ENCODE measurements at regions not wholly inside any gene's neighbourhood (a gene's known extent, or its start where the extent isn't known, plus 50 kb on each side); places are given as distances from the start of the nearest gene placed in this dataset.
A peak's percentile ranks its signal among the peaks of the same experiment; 100 is the strongest.

- H3K27ac ChIP-seq (replicated peaks) = peak overlapping the region; percentile 59
- intact Hi-C loops (cut with micrococcal nuclease) = no loop called here
- no peaks in the 10 kb centered on the region for H3K9me3 ChIP-seq (replicated peaks)
- no peak for DNase-seq
- H3K4me1 ChIP-seq = peaks cover 5% of the 10 kb centered on the region
- no peaks in the 10 kb centered on the region for H3K27me3 ChIP-seq (ENCODE audit: low read depth)
- H3K4me3 ChIP-seq = no peak overlapping the region
- TF ChIP-seq, protein P1, sequence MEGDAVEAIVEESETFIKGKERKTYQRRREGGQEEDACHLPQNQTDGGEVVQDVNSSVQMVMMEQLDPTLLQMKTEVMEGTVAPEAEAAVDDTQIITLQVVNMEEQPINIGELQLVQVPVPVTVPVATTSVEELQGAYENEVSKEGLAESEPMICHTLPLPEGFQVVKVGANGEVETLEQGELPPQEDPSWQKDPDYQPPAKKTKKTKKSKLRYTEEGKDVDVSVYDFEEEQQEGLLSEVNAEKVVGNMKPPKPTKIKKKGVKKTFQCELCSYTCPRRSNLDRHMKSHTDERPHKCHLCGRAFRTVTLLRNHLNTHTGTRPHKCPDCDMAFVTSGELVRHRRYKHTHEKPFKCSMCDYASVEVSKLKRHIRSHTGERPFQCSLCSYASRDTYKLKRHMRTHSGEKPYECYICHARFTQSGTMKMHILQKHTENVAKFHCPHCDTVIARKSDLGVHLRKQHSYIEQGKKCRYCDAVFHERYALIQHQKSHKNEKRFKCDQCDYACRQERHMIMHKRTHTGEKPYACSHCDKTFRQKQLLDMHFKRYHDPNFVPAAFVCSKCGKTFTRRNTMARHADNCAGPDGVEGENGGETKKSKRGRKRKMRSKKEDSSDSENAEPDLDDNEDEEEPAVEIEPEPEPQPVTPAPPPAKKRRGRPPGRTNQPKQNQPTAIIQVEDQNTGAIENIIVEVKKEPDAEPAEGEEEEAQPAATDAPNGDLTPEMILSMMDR (IDR thresholded peaks at IDR 0.05; ENCODE audit: borderline replicate concordance) = no peak
- no peaks in the 10 kb centered on the region for H3K36me3 ChIP-seq
Measured at GRCh38 chr20:50260479-50261221, 70.0 kb downstream of the CEBPB start.

GRCh38 chr20:50261471-50262212, 71.0 kb downstream of the CEBPB start:
- Histone ChIP-seq H3K36me3 (no peaks in the 10 kb centered on the region), H3K27me3 (ENCODE audit: low read depth) (no peaks in the 10 kb centered on the region), H3K9me3 (replicated peaks) (no peaks in the 10 kb centered on the region), H3K27ac (replicated peaks) (no peak overlapping the region), H3K4me3 (no peak overlapping the region), H3K4me1 (peaks cover 8% of the 10 kb centered on the region)
- no peak for DNase-seq
- TF ChIP-seq, protein P1 (IDR thresholded peaks at IDR 0.05; ENCODE audit: borderline replicate concordance) = no peak
- intact Hi-C loops (cut with micrococcal nuclease) = no loop called here

DNA sequence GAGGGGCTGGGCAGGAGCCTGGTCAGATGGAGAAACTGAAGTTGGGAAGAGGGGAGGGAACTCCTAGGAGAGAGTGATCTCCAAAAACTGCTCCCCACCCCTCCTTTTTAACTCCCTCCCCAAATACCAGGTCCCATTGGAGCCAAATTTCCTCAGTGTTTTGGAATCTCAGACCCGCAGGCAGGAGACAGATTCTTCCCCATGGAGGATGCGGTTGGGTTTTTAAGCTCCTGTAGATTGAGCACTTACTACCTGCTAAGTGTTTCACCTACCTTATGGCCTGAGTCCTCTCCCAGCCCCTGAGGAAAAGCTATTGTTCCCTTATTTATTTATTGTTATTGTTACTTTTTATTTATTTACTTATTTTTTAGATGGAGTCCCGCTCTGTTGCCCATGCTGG, 73.2 kb downstream of the CEBPB start:
- H3K4me1 ChIP-seq = peaks cover 21% of the 10 kb centered on the region
- DNase-seq = no peak
- TF ChIP-seq, protein P1 (IDR thresholded peaks at IDR 0.05; ENCODE audit: borderline replicate concordance) = no peak
- intact Hi-C loops (cut with micrococcal nuclease) = no loop called here
- no peaks in the 10 kb centered on the region for H3K9me3 ChIP-seq (replicated peaks)
- no peaks in the 10 kb centered on the region for H3K36me3 ChIP-seq
- H3K4me3 ChIP-seq = no peak overlapping the region
- no peaks in the 10 kb centered on the region for H3K27me3 ChIP-seq (ENCODE audit: low read depth)
- H3K27ac ChIP-seq (replicated peaks) = no peak overlapping the region

- Histone ChIP-seq H3K27ac (replicated peaks) (no peak overlapping the region), H3K27me3 (ENCODE audit: low read depth) (no peaks in the 10 kb centered on the region), H3K36me3 (no peaks in the 10 kb centered on the region), H3K9me3 (replicated peaks) (no peaks in the 10 kb centered on the region), H3K4me1 (peaks cover 18% of the 10 kb centered on the region), H3K4me3 (no peak overlapping the region)
- TF ChIP-seq, protein P1 (IDR thresholded peaks at IDR 0.05; ENCODE audit: borderline replicate concordance) = no peak
- no peak for DNase-seq
- intact Hi-C loops (cut with micrococcal nuclease) = no loop called here
Measured at GRCh38 chr20:50264534-50265145, 74.0 kb downstream of the CEBPB start.

GRCh38 chr20:50265245-50265946, 74.8 kb downstream of the CEBPB start:
- H3K36me3 ChIP-seq = no peaks in the 10 kb centered on the region
- no peak overlapping the region for H3K27ac ChIP-seq (replicated peaks)
- intact Hi-C loops (cut with micrococcal nuclease) = no loop called here
- no peak for DNase-seq
- no peaks in the 10 kb centered on the region for H3K27me3 ChIP-seq (ENCODE audit: low read depth)
- H3K9me3 ChIP-seq (replicated peaks) = no peaks in the 10 kb centered on the region
- TF ChIP-seq, protein P1 (IDR thresholded peaks at IDR 0.05; ENCODE audit: borderline replicate concordance) = no peak
- no peak overlapping the region for H3K4me3 ChIP-seq
- H3K4me1 ChIP-seq = peaks cover 16% of the 10 kb centered on the region

Measured in left ventricle myocardium inferior (tissue), 1 donor.